Inferior parietal cortex (tissue), 1 donor: ENCODE measurements at regions not wholly inside any gene's neighbourhood (a gene's known extent, or its start where the extent isn't known, plus 50 kb on each side); places are given as distances from the start of the nearest gene placed in this dataset.
A peak's percentile ranks its signal among the peaks of the same experiment; 100 is the strongest.
"Not testable (repeated sequence)": the region's sequence is repeated elsewhere in the genome, so short reads cannot be mapped to it uniquely, and the experiment has no call there.

Source experiments
- DNase-seq: peaks from one replicate; pipeline ENCODE4 v3.0.0-alpha.2; 2016; ENCODE audit errors: extremely low spot score

GRCh38 chr18:27382567-27383216 is 197.6 kb upstream of the CHST9 start:
- DNase-seq = no peak

GRCh38 chr18:27378431-27379095 is 193.5 kb upstream of the CHST9 start:
- no peak for DNase-seq

DNA sequence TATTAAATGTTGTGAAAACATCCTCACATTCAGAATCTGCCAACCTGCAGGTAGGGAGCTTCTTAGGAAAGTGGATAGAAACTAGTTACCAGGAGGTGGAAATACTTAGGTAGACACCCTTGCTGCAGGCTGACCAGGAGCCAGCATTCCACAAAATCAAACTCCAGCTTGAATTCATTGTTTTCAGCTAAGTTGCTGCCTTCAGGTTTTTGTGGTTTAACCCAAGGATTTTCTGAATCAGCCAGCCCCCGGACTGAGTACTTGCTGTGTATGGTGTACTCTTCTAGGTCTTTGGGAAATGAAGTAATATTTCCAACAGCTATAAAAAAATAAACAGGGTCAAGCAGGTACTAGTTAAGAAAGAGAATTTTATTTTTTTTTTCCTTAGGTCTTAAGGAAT is 192.1 kb upstream of the CHST9 start:
- DNase-seq = no peak

- DNase-seq = no peak
These were observed 187.3 kb upstream of the CHST9 start for GRCh38 chr18:27372386-27372785.

GRCh38 chr18:27366665-27367064 is 181.6 kb upstream of the CHST9 start:
- DNase-seq = no peak

DNA sequence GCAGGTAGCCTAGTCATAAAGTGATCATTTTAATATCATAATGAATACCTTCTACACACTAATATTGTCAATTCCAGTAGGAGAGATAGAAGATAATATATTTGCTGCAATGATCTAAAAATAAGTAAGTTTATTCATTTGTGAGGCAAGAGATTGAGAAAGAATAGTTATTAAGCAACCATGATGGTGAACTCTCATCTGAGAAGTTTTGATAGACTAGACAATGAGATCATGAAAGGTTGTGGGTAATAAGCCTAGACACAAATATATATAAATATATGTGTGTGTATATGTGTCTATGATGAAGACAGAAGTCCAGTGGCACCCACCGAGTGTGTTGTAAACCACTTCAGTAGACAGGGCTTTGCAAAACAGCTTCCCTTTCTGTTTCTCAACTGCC is 181.0 kb upstream of the CHST9 start:
- DNase-seq = no peak

GRCh38 chr18:27363872-27364271 is 178.8 kb upstream of the CHST9 start:
- DNase-seq = peak; percentile 9

GRCh38 chr18:27361477-27361876 is 176.4 kb upstream of the CHST9 start:
- DNase-seq = no peak

DNA sequence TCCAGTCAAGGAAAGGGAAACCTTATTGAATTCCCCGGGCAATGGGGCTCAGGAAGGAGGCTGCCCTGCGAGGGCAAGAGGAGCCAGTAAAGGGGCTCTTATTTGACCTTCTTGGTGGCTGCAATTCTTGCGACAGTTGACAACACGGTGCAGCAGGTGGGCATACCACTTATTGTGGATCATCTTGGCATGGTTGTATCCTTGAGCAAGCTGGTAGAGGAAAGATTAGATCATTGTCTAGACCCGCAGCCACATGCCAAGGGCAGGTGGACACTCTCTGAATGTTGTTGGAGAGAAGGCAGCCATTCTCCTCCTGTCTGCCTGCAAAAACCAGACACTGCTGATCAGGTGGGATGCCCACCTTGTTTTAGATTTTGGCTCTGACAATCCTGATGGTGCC is 170.2 kb upstream of the CHST9 start:
- no peak for DNase-seq

DNA sequence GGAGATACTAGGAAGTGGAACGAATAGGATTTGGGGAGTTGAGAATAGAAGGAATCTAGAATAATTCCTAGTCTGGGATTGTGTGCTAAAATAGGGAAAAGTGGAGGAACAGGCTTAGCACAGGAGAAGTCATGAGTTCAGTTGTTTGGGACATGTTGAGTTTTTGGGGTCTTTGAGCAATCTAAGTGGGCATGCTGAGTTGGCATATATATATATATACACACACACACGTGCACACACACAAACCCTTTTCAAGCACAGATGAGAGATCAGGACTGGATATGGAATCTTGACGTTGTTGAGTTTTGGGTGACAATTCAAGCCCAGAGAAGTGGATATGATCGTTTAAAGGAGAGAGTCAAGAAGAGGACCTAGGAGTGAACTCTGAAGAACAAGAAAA is 168.2 kb upstream of the CHST9 start:
- no peak for DNase-seq

DNA sequence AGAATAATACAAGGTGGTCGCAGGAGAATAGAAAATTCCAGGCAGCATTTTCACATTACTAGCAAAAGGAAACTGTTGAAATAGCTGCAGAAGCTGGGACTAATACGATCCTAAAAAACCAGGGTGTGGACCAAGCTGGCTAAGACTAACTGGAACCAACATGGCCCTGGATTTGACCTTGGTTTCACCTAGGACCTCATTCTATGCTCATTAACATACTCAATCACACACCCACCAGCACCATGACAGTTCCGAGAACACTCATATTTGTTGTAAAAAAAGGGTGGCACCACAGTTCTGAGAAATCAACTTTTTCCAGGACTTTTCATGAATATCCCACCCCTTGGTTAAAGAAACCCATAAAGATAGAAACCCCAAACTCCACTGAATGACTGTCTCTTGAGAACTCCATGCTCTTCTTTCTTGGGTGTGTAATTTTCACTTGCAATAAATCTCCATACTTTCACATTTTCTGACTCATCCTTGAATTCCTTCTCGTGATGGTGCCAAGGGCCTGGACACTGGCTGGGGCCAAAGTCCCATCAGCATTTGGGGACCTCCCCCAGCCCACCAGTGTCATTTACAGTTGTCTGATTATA is 164.3 kb upstream of the CHST9 start:
- no peak for DNase-seq

- DNase-seq = no peak
These were observed 146.5 kb upstream of the CHST9 start for GRCh38 chr18:27331606-27332005.

- no peak for DNase-seq
These were observed 129.9 kb upstream of the CHST9 start for GRCh38 chr18:27314996-27315395.

DNA sequence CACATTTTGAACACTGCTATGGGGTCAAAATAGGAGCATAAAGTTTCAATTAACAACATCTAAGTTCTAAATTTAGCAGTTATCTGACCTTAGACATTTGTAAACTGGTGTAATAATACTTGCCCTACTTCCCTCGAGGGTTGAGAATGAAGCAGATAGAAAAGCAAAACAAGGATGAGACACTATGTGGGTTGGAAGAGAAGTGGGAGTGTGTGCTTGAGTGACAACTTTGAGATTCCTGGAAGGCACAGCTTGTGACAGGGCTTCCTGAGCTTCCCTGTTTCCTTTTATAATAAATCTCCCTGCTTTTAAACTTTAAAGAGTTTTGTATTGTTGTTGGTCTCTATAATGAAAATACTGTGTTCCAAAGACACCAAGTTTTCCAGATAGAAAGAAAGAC is 128.6 kb upstream of the CHST9 start:
- no peak for DNase-seq

- no peak for DNase-seq
These were observed 127.7 kb upstream of the CHST9 start for GRCh38 chr18:27312853-27313252.

DNA sequence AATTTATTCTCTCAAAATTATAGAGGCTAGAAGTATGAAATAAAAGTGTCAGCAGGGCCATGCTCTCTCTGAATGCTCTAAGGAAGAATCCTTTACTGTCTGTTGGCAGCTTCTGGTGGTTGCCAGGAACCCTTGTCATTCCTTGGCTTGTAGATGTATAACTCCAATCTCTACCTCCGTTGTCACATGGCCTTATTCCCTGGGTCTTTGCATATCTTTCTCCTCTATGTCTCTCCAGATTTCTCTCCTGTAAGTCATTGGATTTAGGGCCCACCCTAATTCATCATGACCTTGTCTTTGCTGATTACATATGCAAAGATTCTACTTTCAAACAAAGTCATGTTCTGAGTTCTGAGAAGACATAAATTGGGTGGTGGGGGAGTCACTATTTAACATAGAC is 127.0 kb upstream of the CHST9 start:
- DNase-seq = no peak

DNA sequence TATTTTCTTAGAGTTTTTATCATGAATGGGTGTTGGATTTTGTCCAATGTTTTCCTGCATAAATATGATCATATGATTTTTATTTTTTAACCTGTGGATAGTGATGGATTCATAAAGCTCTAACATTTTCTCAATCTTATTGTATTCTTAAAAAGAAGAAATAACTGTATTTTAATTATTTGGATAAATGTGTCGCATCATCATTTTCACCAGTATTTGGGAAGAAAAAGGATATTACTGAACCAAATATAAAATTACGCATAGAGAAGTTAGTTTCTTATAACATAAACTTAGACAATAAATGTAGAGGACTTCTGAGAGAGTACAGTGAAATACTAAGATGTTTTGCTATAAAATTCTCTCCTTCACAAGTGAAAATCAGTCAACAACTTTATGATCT is 126.0 kb upstream of the CHST9 start:
- DNase-seq = no peak

- no peak for DNase-seq
These were observed 116.7 kb upstream of the CHST9 start for GRCh38 chr18:27301615-27302378.

DNA sequence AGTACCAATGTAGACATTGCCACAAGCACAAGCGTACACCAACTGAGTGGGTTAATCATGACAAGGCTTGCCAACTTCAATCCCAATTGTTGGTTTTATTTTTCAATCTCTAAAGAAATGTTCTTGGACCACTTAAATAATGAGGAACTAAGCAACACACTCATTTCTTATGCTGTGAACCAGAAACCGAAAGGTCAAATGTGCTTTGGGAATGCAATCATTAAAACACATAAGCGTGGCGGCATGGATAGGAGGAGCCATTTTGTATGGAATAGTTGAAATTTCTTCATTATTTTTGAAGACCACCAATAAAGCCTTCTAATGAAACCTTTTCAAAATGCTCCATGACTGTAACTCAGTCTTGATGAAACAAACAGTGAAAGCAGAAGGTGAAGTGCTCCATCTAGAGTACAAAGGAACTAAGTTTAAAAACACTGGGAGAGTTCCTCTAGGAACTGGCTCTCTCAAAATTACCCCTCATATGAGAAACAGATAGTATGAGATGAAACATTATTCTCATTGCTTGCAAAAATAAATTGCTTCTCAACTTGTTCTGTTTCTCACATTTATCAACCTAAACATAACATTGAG is 113.2 kb upstream of the CHST9 start:
- DNase-seq = peak; percentile 10

- DNase-seq = not testable (repeated sequence)
These were observed 101.0 kb upstream of the CHST9 start for GRCh38 chr18:27285973-27286562.

GRCh38 chr18:27278131-27278530 is 93.0 kb upstream of the CHST9 start:
- no peak for DNase-seq

DNA sequence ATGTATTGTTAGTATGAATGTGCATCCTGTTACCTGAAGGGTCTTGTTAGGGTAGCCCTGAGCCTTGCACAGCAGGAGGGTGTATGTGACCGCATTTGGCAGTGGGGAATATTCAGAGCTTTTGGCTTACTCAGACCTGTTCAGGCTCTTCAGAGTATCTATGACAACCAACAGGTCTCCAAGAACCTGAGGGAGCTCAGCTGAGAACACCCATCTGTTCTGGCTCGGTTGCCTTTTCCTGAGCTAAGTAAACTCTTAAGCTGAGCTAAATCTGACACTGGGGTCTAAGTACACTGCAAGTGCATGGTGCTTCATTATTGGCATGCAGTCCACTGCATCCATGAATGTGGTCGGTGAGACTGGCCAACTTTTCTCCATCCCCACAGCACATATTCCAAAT is 92.4 kb upstream of the CHST9 start:
- DNase-seq = no peak
